Gastrocnemius medialis (tissue), 4 donors: ENCODE measurements at regions not wholly inside any gene's neighbourhood (a gene's known extent, or its start where the extent isn't known, plus 50 kb on each side); places are given as distances from the start of the nearest gene placed in this dataset.

Experiments
- CTCF ChIP-seq, 5 experiments: fragments of 450-650 bp in 3 of 5; fragments of 200-600 bp in 2 of 5; sonication (generic) in 2 of 5; IDR thresholded peaks in 4 of 5; conservative IDR thresholded peaks in 1 of 5; 1 replicate in 4 of 5; 2 replicates in 1 of 5; pipeline ENCODE4 v1.5.1; 2016 to 2019; ENCODE audit warnings: antibody characterized with exemption in 5 of 5, mild to moderate bottlenecking in 3 of 5, moderate library complexity in 3 of 5
- POLR2A ChIP-seq, 2 donors: fragments of 450-650 bp; IDR thresholded peaks; one replicate each; pipeline ENCODE4 v1.6.1; 2017; ENCODE audit warnings: antibody characterized with exemption in 2 of 2, mild to moderate bottlenecking in 2 of 2, moderate library complexity in 2 of 2

- TF ChIP-seq CTCF (IDR thresholded peaks at IDR 0.05 in 4 of 5, conservative IDR thresholded peaks at IDR 0.05 in 1 of 5) (no peak), POLR2A (IDR thresholded peaks at IDR 0.05) (no peak)
Measured at GRCh38 chr3:61450866-61451265, 110.5 kb upstream of the PTPRG start.
